MM.1S (cell line): ENCODE measurements at regions not wholly inside any gene's neighbourhood (a gene's known extent, or its start where the extent isn't known, plus 50 kb on each side); places are given as distances from the start of the nearest gene placed in this dataset.

Experiments used
- DNase-seq: peaks from one replicate; pipeline ENCODE4 v3.0.0-alpha.2; 2015
- H2AFZ ChIP-seq: fragments of 300-600 bp; sonication (generic); 2 replicates; pipeline ENCODE4 v1.6.0; 2016; ENCODE audit warnings: antibody characterized with exemption, low read length
- H3F3A ChIP-seq: fragments of 300-600 bp; sonication (generic); 2 replicates; pipeline ENCODE4 v1.6.1; 2016; ENCODE audit warnings: mild to moderate bottlenecking, antibody characterized with exemption, low read length, moderate library complexity, mixed read lengths; ENCODE audit not compliant: insufficient read depth
- H3K27ac ChIP-seq: fragments of 300-600 bp; sonication (generic); 2 replicates; pipeline ENCODE4 v1.5.1; 2016; ENCODE audit warnings: mild to moderate bottlenecking, low read length
- H3K27me3 ChIP-seq: fragments of 300-600 bp; sonication (generic); replicated peaks from 2 replicates; pipeline ENCODE4 v1.6.0; 2016; ENCODE audit warnings: low read length; ENCODE audit not compliant: insufficient read depth
- H3K36me3 ChIP-seq: fragments of 300-600 bp; sonication (generic); replicated peaks from 2 replicates; pipeline ENCODE4 v1.6.1; 2016; ENCODE audit warnings: mild to moderate bottlenecking, low read length, mixed read lengths; ENCODE audit not compliant: insufficient read depth
- H3K4me1 ChIP-seq: fragments of 300-600 bp; sonication (generic); 2 replicates; pipeline ENCODE4 v1.6.1; 2016; ENCODE audit warnings: low read length, mixed read lengths
- H3K4me2 ChIP-seq: fragments of 300-600 bp; sonication (generic); 2 replicates; pipeline ENCODE4 v1.6.0; 2016; ENCODE audit warnings: low read depth, low read length
- H3K4me3 ChIP-seq: fragments of 300-600 bp; sonication (generic); 2 replicates; pipeline ENCODE4 v1.5.1; 2016; ENCODE audit warnings: low read length, mixed read lengths
- H3K79me2 ChIP-seq: fragments of 300-600 bp; sonication (generic); 2 replicates; pipeline ENCODE4 v1.6.1; 2016; ENCODE audit warnings: mixed run types, low read length, mixed read lengths
- H3K9ac ChIP-seq: fragments of 300-600 bp; sonication (generic); 2 replicates; pipeline ENCODE4 v1.6.1; 2016; ENCODE audit warnings: low read length, mixed read lengths
- H3K9me2 ChIP-seq: fragments of 300-600 bp; sonication (generic); replicated peaks from 2 replicates; pipeline ENCODE4 v1.6.1; 2016; ENCODE audit warnings: mild to moderate bottlenecking, low read length, mixed read lengths; ENCODE audit not compliant: insufficient read depth
- H3K9me3 ChIP-seq: fragments of 300-600 bp; sonication (generic); replicated peaks from 2 replicates; pipeline ENCODE4 v1.6.1; 2016; ENCODE audit warnings: mild to moderate bottlenecking, low read length, mixed read lengths; ENCODE audit not compliant: insufficient read depth
- H4K20me1 ChIP-seq: fragments of 300-600 bp; sonication (generic); 2 replicates; pipeline ENCODE4 v1.6.1; 2016; ENCODE audit warnings: mild to moderate bottlenecking, low read length, moderate library complexity, mixed read lengths; ENCODE audit not compliant: insufficient read depth
- CTCF ChIP-seq: fragments of 300-600 bp; sonication (generic); IDR thresholded peaks from 2 replicates; pipeline ENCODE4 v1.5.1; 2016; ENCODE audit warnings: antibody characterized with exemption, low read length, mixed read lengths
- EZH2 ChIP-seq: fragments of 300-600 bp; sonication (generic); optimal IDR thresholded peaks from 2 replicates; pipeline ENCODE3; 2017; ENCODE audit warnings: low read depth, mild to moderate bottlenecking, antibody characterized with exemption, low read length, mixed read lengths
- EZH2phosphoT487 ChIP-seq: fragments of 300-600 bp; sonication (generic); IDR thresholded peaks from 2 replicates; pipeline ENCODE4 v1.6.1; 2018; ENCODE audit warnings: antibody characterized with exemption, low read length

DNA sequence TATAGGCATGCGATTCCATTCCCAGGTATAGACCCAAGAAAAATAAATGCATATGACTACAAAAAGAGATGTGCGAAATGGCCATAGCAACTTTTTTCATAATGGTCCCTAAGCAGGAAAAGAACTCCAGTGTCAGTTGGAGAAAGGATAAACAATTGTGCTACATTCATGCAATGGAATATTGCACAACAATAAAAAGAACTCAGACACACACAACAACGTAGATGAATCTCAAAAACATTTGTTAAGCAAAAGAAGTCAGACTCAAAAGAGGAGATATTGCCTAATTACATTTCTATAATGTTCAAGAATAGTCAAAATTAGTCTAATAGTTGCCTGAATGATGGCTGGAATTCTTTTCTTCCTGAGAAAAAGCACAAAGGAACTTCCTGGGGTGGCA is 141.1 kb upstream of the GLI3 start:
- Histone ChIP-seq H3K36me3 (no peaks in the 10 kb centered on the region), H2AFZ (no peak overlapping the region), H3F3A (no peaks in the 10 kb centered on the region), H3K4me1 (no peaks in the 10 kb centered on the region), H3K27me3 (no peaks in the 10 kb centered on the region), H3K4me2 (no peak overlapping the region), H3K9me2 (no peaks in the 10 kb centered on the region), H3K27ac (no peak overlapping the region), H3K79me2 (no peaks in the 10 kb centered on the region), H3K9ac (no peak overlapping the region), H3K9me3 (no peaks in the 10 kb centered on the region), H4K20me1 (no peaks in the 10 kb centered on the region), H3K4me3 (no peak overlapping the region)
- TF ChIP-seq EZH2phosphoT487 (no peak), EZH2 (no peak), CTCF (no peak)
- no peak for DNase-seq

- H3K27ac ChIP-seq = no peak overlapping the region
- no peak for DNase-seq
These were observed 136.3 kb upstream of the GLI3 start for GRCh38 chr7:42373285-42373684.

DNA sequence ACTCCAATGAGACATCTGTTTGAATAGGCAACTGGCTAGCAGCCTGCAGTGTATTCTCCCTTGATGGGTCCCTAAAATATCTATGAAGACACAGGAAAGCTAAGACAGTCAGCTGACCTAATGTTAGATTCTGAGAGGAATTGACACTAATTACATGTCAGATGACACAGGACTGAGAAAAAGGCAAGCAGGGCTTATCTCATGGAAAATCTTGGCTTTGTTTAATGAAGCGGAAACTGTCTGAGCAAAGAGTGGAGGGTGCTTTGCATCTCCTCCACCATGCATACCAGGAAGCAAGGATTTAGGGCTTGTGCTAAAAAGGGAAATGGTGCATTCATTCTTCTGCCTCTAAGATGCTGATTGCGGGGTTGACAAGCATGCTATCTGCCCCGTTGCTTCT is 135.5 kb upstream of the GLI3 start:
- H3F3A ChIP-seq = no peaks in the 10 kb centered on the region
- TF ChIP-seq CTCF = no peak
- TF ChIP-seq EZH2 = no peak
- TF ChIP-seq EZH2phosphoT487 = no peak
- H3K4me3 ChIP-seq = no peak overlapping the region
- H3K9ac ChIP-seq = no peak overlapping the region
- no peak overlapping the region for H3K27ac ChIP-seq
- no peak overlapping the region for H3K4me2 ChIP-seq
- no peaks in the 10 kb centered on the region for H3K27me3 ChIP-seq
- no peaks in the 10 kb centered on the region for H3K36me3 ChIP-seq
- no peaks in the 10 kb centered on the region for H3K79me2 ChIP-seq
- no peaks in the 10 kb centered on the region for H3K9me2 ChIP-seq
- no peaks in the 10 kb centered on the region for H3K4me1 ChIP-seq
- H3K9me3 ChIP-seq = no peaks in the 10 kb centered on the region
- H2AFZ ChIP-seq = no peak overlapping the region
- H4K20me1 ChIP-seq = no peaks in the 10 kb centered on the region
- no peak for DNase-seq

More at GRCh38 chr7:42373285-42373684, 136.3 kb upstream of the GLI3 start:
- Histone ChIP-seq H2AFZ (no peak overlapping the region), H3K9me2 (no peaks in the 10 kb centered on the region), H3K36me3 (no peaks in the 10 kb centered on the region), H3K27me3 (no peaks in the 10 kb centered on the region), H3K9me3 (no peaks in the 10 kb centered on the region), H3K79me2 (no peaks in the 10 kb centered on the region), H3K4me3 (no peak overlapping the region), H3K4me2 (no peak overlapping the region), H4K20me1 (no peaks in the 10 kb centered on the region), H3F3A (no peaks in the 10 kb centered on the region), H3K9ac (no peak overlapping the region), H3K4me1 (no peaks in the 10 kb centered on the region)
- TF ChIP-seq EZH2phosphoT487 = no peak
- TF ChIP-seq EZH2 = no peak
- no peak for TF ChIP-seq CTCF
